Astrocyte (in vitro differentiated cells and primary cell): ENCODE measurements at regions not wholly inside any gene's neighbourhood (a gene's known extent, or its start where the extent isn't known, plus 50 kb on each side); places are given as distances from the start of the nearest gene placed in this dataset.

Experiments
- EZH2 ChIP-seq: IDR thresholded peaks from 2 replicates; pipeline ENCODE4 v1.6.1; 2012; ENCODE audit warnings: mild to moderate bottlenecking, low read length, inconsistent platforms; ENCODE audit not compliant: insufficient read depth
- TF ChIP-seq, protein P1 (sequence below): IDR thresholded peaks from 2 replicates; pipeline ENCODE4 v1.5.1; 2011; ENCODE audit warnings: low read depth, mild to moderate bottlenecking, inconsistent platforms, low read length, moderate library complexity; ENCODE audit not compliant: insufficient read depth

DNA sequence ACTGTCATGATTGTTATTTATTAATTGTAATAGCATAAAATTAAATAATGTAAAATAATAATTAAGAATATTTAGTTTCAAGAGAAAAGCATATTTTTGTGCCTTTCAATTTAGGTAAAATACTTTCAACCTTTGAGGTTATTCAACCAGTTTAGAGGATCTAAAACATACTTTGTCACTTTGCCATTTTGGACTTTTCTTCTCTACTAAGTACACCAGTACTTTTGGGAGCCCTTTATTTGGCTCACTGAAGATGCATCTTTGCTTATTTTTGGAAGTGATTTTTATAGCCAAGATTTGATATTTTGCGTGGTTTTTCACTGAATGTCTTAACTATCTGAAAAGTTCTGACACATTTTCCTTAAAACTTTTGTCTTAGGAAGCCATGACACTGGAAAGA is 860.5 kb downstream of the SORCS1 start:
- TF ChIP-seq, protein P1, sequence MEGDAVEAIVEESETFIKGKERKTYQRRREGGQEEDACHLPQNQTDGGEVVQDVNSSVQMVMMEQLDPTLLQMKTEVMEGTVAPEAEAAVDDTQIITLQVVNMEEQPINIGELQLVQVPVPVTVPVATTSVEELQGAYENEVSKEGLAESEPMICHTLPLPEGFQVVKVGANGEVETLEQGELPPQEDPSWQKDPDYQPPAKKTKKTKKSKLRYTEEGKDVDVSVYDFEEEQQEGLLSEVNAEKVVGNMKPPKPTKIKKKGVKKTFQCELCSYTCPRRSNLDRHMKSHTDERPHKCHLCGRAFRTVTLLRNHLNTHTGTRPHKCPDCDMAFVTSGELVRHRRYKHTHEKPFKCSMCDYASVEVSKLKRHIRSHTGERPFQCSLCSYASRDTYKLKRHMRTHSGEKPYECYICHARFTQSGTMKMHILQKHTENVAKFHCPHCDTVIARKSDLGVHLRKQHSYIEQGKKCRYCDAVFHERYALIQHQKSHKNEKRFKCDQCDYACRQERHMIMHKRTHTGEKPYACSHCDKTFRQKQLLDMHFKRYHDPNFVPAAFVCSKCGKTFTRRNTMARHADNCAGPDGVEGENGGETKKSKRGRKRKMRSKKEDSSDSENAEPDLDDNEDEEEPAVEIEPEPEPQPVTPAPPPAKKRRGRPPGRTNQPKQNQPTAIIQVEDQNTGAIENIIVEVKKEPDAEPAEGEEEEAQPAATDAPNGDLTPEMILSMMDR = no peak
- no peak for TF ChIP-seq EZH2
